ENCODE measurements at regions not wholly inside any gene's neighbourhood (a gene's known extent, or its start where the extent isn't known, plus 50 kb on each side); places are given as distances from the start of the nearest gene placed in this dataset.

DNA sequence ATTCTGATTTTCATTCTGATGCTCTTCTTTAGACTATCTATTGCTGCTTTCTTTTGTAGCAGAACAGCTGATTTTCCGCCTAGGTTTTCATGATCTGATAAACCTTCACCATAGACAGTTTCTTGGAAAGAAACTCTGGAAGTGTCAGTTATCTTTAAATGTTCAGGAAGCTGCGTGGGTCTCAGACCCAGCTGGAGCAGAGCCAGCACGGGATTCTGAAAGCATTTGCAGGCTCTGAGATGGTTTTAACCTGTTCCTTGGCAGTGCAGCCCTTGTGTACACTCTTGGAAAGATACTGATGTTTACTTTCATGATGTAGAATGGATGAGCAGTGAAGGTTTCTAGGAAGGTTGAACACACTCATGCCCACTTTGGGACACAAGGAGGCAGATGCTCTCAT is 178.0 kb upstream of the DMRT1 start:
- no peak for DNase-seq (ENCODE audit: low read depth in 3 of 3, low spot score in 2 of 3)

GRCh38 chr9:665296-665695 is 176.2 kb upstream of the DMRT1 start:
- DNase-seq (ENCODE audit: low read depth in 3 of 3, low spot score in 2 of 3), result no peak

DNA sequence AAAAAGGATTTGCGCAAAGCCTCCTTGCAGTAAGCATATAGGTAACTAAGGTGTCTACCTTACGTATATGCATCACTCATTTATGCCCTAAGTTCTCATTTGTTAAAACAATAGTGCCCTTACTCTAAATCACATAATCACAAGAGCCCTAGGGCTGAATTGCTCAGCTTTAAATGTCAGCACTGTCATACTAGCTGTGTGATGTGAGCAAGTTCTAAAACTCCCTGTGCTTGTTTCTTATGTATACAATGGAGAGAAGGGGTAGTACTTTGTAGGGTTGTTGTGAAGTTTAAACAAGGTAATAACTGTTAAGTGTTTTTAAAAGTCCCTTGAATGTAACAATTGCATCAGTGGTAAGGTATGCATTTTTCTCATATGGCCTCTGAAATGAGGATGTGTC is 169.5 kb upstream of the DMRT1 start:
- no peak for DNase-seq (ENCODE audit: low read depth in 3 of 3, low spot score in 2 of 3)

- DNase-seq (ENCODE audit: low read depth in 3 of 3, low spot score in 2 of 3), result no peak
Measured at GRCh38 chr9:672851-673250, 168.6 kb upstream of the DMRT1 start.

GRCh38 chr9:673264-673965 is 168.1 kb upstream of the DMRT1 start:
- DNase-seq (ENCODE audit: low read depth in 3 of 3, low spot score in 2 of 3), result no peak

- no peak for DNase-seq (ENCODE audit: low read depth in 3 of 3, low spot score in 2 of 3)
Measured at GRCh38 chr9:673966-674526, 167.5 kb upstream of the DMRT1 start.

GRCh38 chr9:675697-676370 is 165.7 kb upstream of the DMRT1 start:
- no peak for DNase-seq (ENCODE audit: low read depth in 3 of 3, low spot score in 2 of 3)

DNA sequence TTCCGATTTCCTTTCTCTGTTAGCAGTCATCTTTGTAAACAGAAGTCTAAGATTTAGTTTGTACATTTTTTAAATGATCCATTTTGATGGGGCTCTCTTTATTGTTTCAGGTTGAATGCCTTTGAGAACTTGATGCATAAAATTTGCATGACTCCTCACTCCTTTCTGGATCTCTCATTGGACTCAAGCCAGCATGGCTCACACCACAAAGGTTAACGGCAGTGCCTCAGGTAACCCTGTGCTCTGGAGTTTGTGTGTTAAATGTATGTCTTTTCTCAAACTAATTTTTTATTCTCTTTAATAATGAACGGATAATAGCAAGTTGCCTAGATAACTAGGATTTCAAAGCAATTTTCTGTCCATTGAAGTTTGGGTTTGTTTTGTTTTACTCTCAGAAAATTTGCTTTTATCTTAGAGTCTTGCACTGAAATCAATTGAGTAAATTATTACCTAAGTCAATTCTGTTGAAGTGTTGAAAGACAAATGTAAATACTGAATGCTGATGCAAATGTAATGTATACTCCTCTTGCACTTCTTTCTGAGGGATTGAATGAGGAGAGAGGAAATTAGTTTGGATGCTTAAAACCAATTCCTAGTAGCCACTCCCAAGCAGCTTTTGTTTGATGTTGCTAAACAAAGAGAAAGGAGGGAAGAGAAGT is 164.6 kb upstream of the DMRT1 start:
- DNase-seq (ENCODE audit: low read depth in 3 of 3, low spot score in 2 of 3), result no peak

GRCh38 chr9:677461-678097 is 163.9 kb upstream of the DMRT1 start:
- DNase-seq (ENCODE audit: low read depth in 3 of 3, low spot score in 2 of 3), result no peak

DNA sequence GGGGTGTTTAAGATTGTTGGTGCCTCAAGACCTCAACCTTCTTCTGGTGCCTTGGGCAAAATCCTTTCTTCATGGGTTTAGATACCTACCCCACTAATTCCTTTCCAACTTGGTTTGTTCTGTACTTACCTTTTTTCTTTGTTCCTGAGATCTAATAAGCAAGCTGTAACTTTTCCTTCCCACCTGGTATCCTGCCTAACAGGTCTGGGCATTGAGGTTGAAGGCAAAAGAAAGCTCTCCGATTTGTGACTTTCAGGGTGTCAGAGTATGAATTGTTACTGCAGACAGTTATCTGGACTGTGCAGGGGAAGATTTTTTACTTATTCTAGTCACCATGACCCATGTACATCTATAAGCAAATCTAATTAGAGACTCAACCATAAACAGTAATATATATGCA is 162.6 kb upstream of the DMRT1 start:
- DNase-seq (ENCODE audit: low read depth in 3 of 3, low spot score in 2 of 3), result no peak

- DNase-seq (ENCODE audit: low read depth in 3 of 3, low spot score in 2 of 3), result no peak
Measured at GRCh38 chr9:679462-679861, 162.0 kb upstream of the DMRT1 start.

DNA sequence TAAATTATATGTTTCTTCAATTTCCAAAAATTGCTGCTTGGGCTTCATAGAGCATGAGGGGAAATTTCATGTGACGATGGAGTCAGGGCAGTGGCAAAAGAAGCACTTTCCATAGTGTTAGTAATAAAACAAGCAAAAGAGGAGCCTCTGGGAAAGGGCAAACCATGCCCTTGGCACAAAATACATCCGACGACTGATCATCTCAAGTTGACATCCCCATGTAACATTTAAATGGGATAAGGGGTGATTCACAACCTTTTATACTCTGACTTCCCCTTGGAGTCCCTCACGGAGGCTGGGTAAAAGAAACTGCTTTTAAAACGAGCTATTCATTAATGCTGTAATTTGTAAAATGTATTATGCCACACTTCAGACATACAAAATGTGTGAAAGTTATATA is 161.4 kb upstream of the DMRT1 start:
- no peak for DNase-seq (ENCODE audit: low read depth in 3 of 3, low spot score in 2 of 3)

GRCh38 chr9:682633-683508 is 158.6 kb upstream of the DMRT1 start:
- no peak for DNase-seq (ENCODE audit: low read depth in 3 of 3, low spot score in 2 of 3)

DNA sequence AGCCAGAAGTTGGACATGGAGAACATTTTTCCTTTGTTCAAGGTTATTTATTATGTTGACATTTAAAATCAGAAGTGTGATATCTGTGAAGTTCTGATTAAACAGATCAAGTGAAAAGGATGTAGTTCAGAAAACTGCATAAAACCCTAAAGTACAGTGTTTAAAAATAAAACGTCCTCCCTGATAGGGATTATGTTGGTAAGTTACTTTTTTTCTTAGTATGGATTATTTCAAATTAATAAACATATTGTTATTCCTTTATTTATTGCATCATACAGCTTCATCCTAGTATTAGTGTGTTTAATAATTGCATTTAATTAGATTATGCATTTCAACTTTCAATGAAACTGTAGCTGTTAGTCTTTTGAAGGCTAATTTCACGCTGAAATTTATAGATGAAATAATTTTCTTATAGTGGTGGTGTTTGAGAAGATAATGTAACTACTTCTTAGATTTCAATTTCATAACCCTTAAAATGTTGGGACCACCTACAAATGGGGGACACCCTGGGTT is 157.9 kb upstream of the DMRT1 start:
- no peak for DNase-seq (ENCODE audit: low read depth in 3 of 3, low spot score in 2 of 3)

- no peak for DNase-seq (ENCODE audit: low read depth in 3 of 3, low spot score in 2 of 3)
Measured at GRCh38 chr9:684054-684890, 157.2 kb upstream of the DMRT1 start.

- DNase-seq (ENCODE audit: low read depth in 3 of 3, low spot score in 2 of 3), result no peak
Measured at GRCh38 chr9:684941-685340, 156.6 kb upstream of the DMRT1 start.

- no peak for DNase-seq (ENCODE audit: low read depth in 3 of 3, low spot score in 2 of 3)
Measured at GRCh38 chr9:686321-686813, 155.1 kb upstream of the DMRT1 start.

GRCh38 chr9:687034-687785 is 154.3 kb upstream of the DMRT1 start:
- no peak for DNase-seq (ENCODE audit: low read depth in 3 of 3, low spot score in 2 of 3)
